Muscle layer of duodenum (tissue), 2 donors: ENCODE measurements at regions not wholly inside any gene's neighbourhood (a gene's known extent, or its start where the extent isn't known, plus 50 kb on each side); places are given as distances from the start of the nearest gene placed in this dataset.

Source experiments
- H3K27ac ChIP-seq: one replicate; pipeline ENCODE4 v1.7.0; 2013; ENCODE audit warnings: mild to moderate bottlenecking, low read length
- H3K27me3 ChIP-seq: one replicate; pipeline ENCODE4 v1.7.0; 2013; ENCODE audit warnings: low read depth, mild to moderate bottlenecking, control low read depth, low read length
- H3K36me3 ChIP-seq, 2 donors: one replicate each; pipeline ENCODE4 v1.7.0; 2013; ENCODE audit warnings: low read length in 2 of 2, control low read depth in 1 of 2, mild to moderate bottlenecking in 1 of 2; ENCODE audit not compliant: insufficient read depth in 2 of 2, control insufficient read depth in 1 of 2
- H3K4me1 ChIP-seq, 2 donors: one replicate each; pipeline ENCODE4 v1.7.0; 2013; ENCODE audit warnings: low read length in 2 of 2, mild to moderate bottlenecking in 2 of 2, control low read depth in 1 of 2, moderate library complexity in 1 of 2; ENCODE audit not compliant: insufficient read depth in 2 of 2, control insufficient read depth in 1 of 2
- H3K4me3 ChIP-seq, 2 donors: one replicate each; pipeline ENCODE4 v1.7.0; 2013; ENCODE audit warnings: low read length in 2 of 2, low read depth in 1 of 2, mild to moderate bottlenecking in 1 of 2
- H3K9me3 ChIP-seq, 2 donors: one replicate each; pipeline ENCODE4 v1.7.0; 2013; ENCODE audit warnings: low read length in 2 of 2, control low read depth in 1 of 2, mild to moderate bottlenecking in 1 of 2; ENCODE audit not compliant: control insufficient read depth in 1 of 2
- donor health status: healthy.

DNA sequence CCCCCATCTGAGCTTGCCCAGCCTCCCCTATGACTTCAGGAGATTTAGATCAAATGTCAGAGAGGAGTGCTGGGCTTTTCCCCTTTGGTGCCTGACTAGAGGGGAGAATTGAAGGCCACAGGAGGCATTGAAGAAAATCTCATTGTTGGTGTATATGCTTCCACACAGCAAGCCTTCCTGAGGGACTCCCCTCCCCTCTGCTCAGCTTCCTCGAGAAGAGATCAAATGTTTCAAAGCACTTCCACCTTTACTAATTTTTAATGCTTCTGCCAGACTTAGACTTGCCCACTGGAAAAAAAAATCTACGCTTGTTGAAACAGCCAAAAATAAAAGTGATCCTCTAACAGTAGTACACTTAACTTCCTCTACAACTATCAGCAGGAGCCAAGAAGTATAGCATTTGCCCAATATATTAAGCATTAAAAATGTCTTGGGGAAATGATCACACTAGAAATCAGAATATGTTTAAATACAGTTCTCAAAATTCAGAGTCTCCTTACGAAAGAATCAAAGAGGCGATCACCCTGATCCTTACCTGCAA is 79.3 kb downstream of the FZD1 start:
- Histone ChIP-seq H3K36me3 (no peaks in the 10 kb centered on the region), H3K27me3 (no peaks in the 10 kb centered on the region), H3K9me3 (no peaks in the 10 kb centered on the region), H3K27ac (no peak overlapping the region), H3K4me1 (peaks cover 0 to 20% of the 10 kb centered on the region in 2 donors), H3K4me3 (no peak overlapping the region)

DNA sequence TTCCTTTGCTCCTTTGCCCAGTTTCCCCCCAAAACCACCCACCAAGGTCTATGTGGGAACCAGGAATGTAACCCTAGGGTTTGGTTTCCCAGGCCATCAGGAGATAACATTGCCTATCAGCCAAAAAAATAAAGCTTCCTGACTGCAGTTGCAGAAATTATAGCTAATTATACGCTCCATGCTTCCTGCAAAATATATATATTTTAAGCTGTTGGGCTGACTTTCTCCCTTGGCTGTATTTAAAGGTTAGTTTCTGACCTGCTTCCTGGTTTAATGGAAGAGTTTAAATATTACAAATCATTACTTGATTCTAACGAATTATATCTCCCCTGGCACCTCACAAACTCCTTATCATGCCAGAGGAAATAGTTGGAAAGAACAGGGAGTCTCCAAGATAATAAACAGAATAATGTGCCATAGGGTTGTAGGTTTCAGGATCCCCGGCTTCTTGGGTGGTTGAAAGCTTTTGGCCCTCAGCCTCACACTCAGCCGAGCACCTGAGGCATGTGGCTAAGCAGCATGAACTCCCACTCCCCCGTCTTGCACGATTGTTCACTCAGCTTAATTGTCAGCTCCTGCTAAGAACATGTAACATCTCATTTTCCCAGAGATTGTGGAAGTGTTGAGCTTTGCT is 79.9 kb downstream of the FZD1 start:
- Histone ChIP-seq H3K9me3 (no peaks in the 10 kb centered on the region), H3K27ac (no peak overlapping the region), H3K27me3 (no peaks in the 10 kb centered on the region), H3K4me1 (peaks cover 0 to 20% of the 10 kb centered on the region in 2 donors), H3K4me3 (no peak overlapping the region), H3K36me3 (no peaks in the 10 kb centered on the region)

DNA sequence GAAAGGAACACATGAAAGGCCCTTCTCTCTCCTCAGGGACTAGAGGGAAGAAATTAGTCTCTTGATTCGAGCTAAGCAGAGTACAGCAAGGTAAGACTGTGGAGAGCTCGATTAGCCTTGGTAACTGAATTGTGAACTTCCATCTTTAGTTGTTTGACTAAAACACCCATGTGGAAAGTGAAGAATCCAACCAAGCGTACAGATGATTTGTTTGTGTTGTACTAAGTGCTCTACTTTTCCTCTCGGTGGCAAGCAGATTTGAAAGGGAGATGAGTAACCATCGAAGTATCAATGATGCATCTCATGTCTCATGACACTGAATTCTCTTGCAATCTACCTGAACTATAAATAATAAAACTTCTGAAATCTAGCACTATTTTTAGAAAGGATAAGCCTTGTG is 80.7 kb downstream of the FZD1 start:
- H3K36me3 ChIP-seq = no peaks in the 10 kb centered on the region
- H3K4me3 ChIP-seq = no peak overlapping the region
- no peaks in the 10 kb centered on the region for H3K27me3 ChIP-seq
- H3K4me1 ChIP-seq = peaks cover 0 to 20% of the 10 kb centered on the region in 2 donors
- H3K9me3 ChIP-seq = no peaks in the 10 kb centered on the region
- no peak overlapping the region for H3K27ac ChIP-seq

DNA sequence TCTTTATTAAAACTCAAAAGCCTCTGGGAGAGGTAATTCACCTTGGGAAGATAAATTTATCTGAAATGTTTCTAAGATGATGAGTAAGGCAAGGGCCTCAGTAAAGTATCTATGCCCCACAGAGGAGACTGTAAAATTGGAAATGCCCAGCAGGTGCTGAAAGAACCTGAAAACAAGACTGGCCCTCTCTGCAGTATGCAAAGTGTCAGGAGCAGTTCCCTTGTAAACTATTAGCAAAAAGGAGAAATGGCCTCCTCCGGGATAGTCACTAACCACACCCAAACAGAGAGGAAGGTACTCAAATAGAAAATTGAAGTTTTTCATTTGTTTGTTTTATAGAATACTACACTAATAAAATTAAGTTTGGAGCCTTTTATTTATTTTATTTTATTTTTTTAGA is 81.2 kb downstream of the FZD1 start:
- no peaks in the 10 kb centered on the region for H3K9me3 ChIP-seq
- H3K27ac ChIP-seq = no peak overlapping the region
- no peak overlapping the region for H3K4me3 ChIP-seq
- H3K4me1 ChIP-seq = peaks cover 0 to 20% of the 10 kb centered on the region in 2 donors
- H3K27me3 ChIP-seq = no peaks in the 10 kb centered on the region
- H3K36me3 ChIP-seq = no peaks in the 10 kb centered on the region

DNA sequence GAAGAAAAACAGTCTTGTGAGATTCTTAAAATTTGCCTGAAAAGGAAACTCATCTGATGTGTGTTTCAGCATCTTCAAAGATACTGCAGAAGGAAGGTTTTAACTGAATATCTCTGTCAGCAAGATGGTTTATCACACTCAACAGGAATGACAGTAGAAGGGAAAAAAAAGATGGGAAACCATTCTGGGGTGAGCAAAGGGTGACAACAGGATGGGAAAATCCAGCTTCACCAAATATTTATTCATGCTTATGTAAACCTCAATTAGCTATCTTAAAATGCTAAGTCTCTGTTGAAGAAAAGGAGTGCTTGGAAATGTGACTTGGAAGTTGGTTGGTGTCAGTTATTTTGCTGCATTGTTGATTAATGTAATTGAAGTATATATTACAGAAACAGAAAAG is 82.2 kb downstream of the FZD1 start:
- H3K27me3 ChIP-seq = no peaks in the 10 kb centered on the region
- no peaks in the 10 kb centered on the region for H3K36me3 ChIP-seq
- H3K4me1 ChIP-seq = peaks cover 0 to 20% of the 10 kb centered on the region in 2 donors
- no peaks in the 10 kb centered on the region for H3K9me3 ChIP-seq
- no peak overlapping the region for H3K4me3 ChIP-seq
- no peak overlapping the region for H3K27ac ChIP-seq

DNA sequence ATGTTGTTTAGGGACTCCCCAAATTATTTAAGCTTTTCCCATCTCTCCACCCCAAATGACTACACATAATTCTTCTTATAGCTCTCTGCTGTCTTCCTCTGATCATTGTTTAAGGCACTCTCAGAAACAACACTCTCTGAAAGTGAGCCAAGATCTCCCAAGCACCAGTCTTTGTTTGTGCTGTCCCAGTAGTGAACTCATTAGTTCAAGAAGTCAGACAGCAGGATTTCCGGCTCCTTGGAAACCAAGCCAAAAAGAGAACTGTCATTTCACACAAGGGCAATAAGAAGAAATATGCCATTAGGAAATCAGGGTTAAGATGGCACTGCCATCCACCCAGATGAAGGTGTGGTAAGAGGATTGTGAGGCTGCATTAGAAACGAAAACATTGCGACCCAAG is 83.1 kb downstream of the FZD1 start:
- H3K27me3 ChIP-seq = no peaks in the 10 kb centered on the region
- no peaks in the 10 kb centered on the region for H3K9me3 ChIP-seq
- H3K4me3 ChIP-seq = no peak overlapping the region
- no peaks in the 10 kb centered on the region for H3K36me3 ChIP-seq
- peaks cover 0 to 20% of the 10 kb centered on the region in 2 donors for H3K4me1 ChIP-seq
- H3K27ac ChIP-seq = no peak overlapping the region

DNA sequence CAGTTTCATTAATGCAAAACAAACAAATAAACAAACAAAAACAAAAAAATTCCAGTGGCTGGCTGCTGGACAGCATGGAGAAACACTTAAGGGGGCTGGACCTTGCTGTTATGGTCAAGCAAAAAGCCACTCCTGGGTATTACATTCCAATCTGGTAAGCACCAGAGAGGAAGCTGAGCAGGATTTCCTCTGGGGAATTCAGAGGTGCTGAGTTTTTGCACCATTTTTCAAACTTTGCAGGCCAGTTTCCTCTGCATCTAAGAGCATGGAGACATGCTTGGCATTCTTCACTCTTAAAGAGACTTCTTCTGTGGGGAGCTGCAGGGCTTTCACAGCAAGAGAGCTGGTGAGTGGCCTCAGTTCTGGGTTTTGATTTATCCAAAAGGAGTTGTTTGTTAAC is 84.5 kb downstream of the FZD1 start:
- H3K4me1 ChIP-seq = peaks cover 0 to 20% of the 10 kb centered on the region in 2 donors
- no peak overlapping the region for H3K4me3 ChIP-seq
- H3K27ac ChIP-seq = no peak overlapping the region
- H3K9me3 ChIP-seq = no peaks in the 10 kb centered on the region
- H3K27me3 ChIP-seq = no peaks in the 10 kb centered on the region
- no peaks in the 10 kb centered on the region for H3K36me3 ChIP-seq

DNA sequence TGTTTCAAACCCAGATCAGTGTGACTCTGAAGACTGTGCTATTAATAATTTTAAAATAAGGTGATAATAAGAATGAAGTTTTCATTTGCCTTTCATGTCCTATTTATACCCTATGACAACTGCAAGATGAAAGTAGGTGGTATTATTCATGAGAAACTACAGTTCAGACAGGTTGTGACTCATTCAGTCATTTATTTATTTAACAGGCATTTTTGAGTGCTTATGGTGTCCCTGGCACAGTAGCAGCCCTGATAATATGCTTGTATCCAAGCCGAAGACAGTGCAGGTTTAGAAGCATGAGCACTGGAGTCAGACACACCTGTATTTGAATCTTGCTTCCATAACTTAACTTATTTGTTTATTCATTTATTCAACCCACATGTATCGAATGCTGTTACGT is 87.1 kb downstream of the FZD1 start:
- H3K4me3 ChIP-seq = no peak overlapping the region
- no peaks in the 10 kb centered on the region for H3K9me3 ChIP-seq
- no peak overlapping the region for H3K27ac ChIP-seq
- peaks cover 0 to 17% of the 10 kb centered on the region in 2 donors for H3K4me1 ChIP-seq
- H3K27me3 ChIP-seq = no peaks in the 10 kb centered on the region
- no peaks in the 10 kb centered on the region for H3K36me3 ChIP-seq

DNA sequence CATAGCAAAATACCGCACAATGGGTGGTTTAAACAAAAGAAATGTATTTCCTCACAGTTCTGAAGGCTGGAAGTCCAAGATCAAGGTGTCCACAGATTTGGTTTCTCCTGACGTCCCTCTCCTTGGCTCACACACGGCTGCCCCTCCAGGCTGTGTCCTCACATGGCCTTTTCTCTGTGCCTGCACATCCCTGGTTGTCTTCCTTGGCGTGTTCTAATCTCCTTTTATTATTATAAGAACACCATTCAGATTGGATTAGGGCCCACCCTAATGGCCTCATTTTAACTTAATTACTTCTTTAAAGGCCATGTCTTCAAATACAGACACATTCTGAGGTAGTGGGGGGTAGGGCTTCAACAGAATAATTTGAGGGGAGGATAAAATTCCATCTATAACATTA is 87.9 kb downstream of the FZD1 start:
- Histone ChIP-seq H3K4me1 (peaks cover 0 to 10% of the 10 kb centered on the region in 2 donors), H3K9me3 (no peaks in the 10 kb centered on the region), H3K27me3 (no peaks in the 10 kb centered on the region), H3K27ac (no peak overlapping the region), H3K4me3 (no peak overlapping the region), H3K36me3 (no peaks in the 10 kb centered on the region)

DNA sequence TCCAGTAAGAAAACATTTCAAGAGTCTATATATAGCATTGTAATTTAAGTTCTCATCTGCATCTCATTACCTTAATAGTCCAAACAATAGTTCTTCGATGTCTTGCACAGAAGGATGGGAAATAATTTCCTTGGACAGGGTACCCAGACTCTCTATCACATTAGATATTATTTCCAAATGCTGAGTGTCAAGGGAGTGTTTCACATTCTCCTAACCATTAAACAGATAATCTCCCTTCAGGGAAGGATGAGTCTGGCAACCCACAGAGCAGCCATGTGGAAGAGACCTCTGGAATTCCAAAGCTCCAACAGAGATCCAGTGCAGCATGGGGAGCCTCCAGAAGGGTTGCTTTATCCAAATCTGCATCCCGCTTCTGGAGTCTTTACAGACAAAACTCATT is 89.6 kb downstream of the FZD1 start:
- Histone ChIP-seq H3K4me3 (no peak overlapping the region), H3K27ac (no peak overlapping the region), H3K27me3 (no peaks in the 10 kb centered on the region), H3K9me3 (no peaks in the 10 kb centered on the region), H3K36me3 (no peaks in the 10 kb centered on the region), H3K4me1 (no peaks in the 10 kb centered on the region)

DNA sequence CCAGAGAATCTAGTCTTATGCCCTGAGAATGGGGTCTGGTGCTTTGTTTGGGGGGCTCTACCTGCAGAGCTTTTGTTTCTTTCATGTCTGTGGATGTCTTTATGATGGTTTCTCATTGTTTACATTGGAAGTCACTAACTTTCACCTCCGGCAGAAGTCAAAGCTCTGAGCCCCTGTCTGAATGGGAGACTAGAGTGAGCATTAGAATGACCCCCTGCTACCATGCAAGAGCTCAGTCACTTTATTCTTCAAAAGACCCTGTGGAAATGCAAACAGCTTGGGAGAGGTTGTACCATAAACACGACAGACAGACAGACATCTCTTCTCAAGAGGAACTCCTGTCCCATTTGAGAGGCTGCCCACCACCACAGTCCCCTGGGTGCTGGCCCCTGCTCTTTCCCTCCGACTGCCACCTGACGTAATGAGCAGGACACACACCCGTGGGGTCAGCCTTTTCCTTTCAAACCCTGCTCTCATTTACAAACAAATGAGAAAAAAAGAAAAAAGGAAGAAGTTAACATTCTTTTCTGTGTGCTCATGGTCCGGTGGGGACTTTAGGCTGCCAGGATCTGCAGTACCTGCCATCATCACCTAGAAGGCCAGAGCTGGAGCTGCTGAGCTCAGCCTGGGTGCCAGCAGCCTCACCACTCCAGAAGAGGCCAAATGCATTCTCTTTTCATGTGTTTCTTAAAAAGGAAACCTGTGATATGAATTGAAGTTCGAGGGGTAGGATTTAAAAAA is 91.6 kb downstream of the FZD1 start:
- Histone ChIP-seq H3K27ac (no peak overlapping the region), H3K9me3 (no peaks in the 10 kb centered on the region), H3K36me3 (no peaks in the 10 kb centered on the region), H3K27me3 (no peaks in the 10 kb centered on the region), H3K4me1 (no peaks in the 10 kb centered on the region), H3K4me3 (no peak overlapping the region)
